ENCODE measurements at regions not wholly inside any gene's neighbourhood (a gene's known extent, or its start where the extent isn't known, plus 50 kb on each side); places are given as distances from the start of the nearest gene placed in this dataset.

- no peak for DNase-seq (ENCODE audit: low read depth)
- TF ChIP-seq, protein P1, sequence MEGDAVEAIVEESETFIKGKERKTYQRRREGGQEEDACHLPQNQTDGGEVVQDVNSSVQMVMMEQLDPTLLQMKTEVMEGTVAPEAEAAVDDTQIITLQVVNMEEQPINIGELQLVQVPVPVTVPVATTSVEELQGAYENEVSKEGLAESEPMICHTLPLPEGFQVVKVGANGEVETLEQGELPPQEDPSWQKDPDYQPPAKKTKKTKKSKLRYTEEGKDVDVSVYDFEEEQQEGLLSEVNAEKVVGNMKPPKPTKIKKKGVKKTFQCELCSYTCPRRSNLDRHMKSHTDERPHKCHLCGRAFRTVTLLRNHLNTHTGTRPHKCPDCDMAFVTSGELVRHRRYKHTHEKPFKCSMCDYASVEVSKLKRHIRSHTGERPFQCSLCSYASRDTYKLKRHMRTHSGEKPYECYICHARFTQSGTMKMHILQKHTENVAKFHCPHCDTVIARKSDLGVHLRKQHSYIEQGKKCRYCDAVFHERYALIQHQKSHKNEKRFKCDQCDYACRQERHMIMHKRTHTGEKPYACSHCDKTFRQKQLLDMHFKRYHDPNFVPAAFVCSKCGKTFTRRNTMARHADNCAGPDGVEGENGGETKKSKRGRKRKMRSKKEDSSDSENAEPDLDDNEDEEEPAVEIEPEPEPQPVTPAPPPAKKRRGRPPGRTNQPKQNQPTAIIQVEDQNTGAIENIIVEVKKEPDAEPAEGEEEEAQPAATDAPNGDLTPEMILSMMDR (IDR thresholded peaks at IDR 0.05; ENCODE audit: insufficient read depth, low read depth, low read length, missing control alignments), result no peak
- H3K4me3 ChIP-seq (ENCODE audit: low read depth, low read length), result no peak overlapping the region
Measured at GRCh38 chr10:36581237-36581636, 544.2 kb upstream of the ANKRD30A start.

- H3K4me3 ChIP-seq (ENCODE audit: low read depth, low read length), result no peak overlapping the region
- DNase-seq (ENCODE audit: low read depth), result no peak
- TF ChIP-seq, protein P1 (IDR thresholded peaks at IDR 0.05; ENCODE audit: insufficient read depth, low read depth, low read length, missing control alignments), result no peak
Measured at GRCh38 chr10:36578306-36578705, 547.1 kb upstream of the ANKRD30A start.

GRCh38 chr10:36577126-36577525 lies 548.3 kb upstream of the ANKRD30A start:
- TF ChIP-seq, protein P1 (IDR thresholded peaks at IDR 0.05; ENCODE audit: insufficient read depth, low read depth, low read length, missing control alignments), result no peak
- no peak for DNase-seq (ENCODE audit: low read depth)
- H3K4me3 ChIP-seq (ENCODE audit: low read depth, low read length), result no peak overlapping the region

GRCh38 chr10:36574207-36574606 lies 551.2 kb upstream of the ANKRD30A start:
- TF ChIP-seq, protein P1 (IDR thresholded peaks at IDR 0.05; ENCODE audit: insufficient read depth, low read depth, low read length, missing control alignments), result no peak
- no peak overlapping the region for H3K4me3 ChIP-seq (ENCODE audit: low read depth, low read length)
- DNase-seq (ENCODE audit: low read depth), result no peak

GRCh38 chr10:36573246-36573645 lies 552.2 kb upstream of the ANKRD30A start:
- H3K4me3 ChIP-seq (ENCODE audit: low read depth, low read length), result no peak overlapping the region
- TF ChIP-seq, protein P1 (IDR thresholded peaks at IDR 0.05; ENCODE audit: insufficient read depth, low read depth, low read length, missing control alignments), result no peak
- DNase-seq (ENCODE audit: low read depth), result no peak

DNA sequence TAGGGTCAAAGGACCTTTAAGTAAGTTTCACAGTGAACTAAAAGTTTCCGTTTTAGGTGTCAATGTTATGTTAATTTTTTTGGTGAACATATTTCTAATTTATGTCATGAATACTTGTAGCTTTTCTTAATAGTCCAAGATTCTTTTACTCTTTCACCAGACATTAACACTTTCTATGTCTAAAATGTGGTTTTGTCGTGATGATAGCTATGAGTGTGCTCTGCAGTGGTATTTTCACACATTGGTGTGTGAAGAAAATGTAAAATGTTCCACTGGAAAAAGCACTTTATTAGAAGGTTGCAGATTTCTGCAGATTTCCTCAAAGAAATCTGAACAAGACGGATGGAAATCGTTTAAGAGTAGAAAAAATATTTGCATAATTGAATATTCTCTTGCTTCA lies 561.0 kb upstream of the ANKRD30A start:
- no peak overlapping the region for H3K4me3 ChIP-seq (ENCODE audit: low read depth, low read length)
- DNase-seq (ENCODE audit: low read depth), result no peak
- TF ChIP-seq, protein P1 (IDR thresholded peaks at IDR 0.05; ENCODE audit: insufficient read depth, low read depth, low read length, missing control alignments), result no peak
